Suprapubic skin (tissue), 4 donors: ENCODE measurements at regions not wholly inside any gene's neighbourhood (a gene's known extent, or its start where the extent isn't known, plus 50 kb on each side); places are given as distances from the start of the nearest gene placed in this dataset.

ENCODE experiments used
- DNase-seq, 2 donors: peaks; one replicate each; pipeline ENCODE4 v3.0.0-alpha.2; 2019; ENCODE audit warnings: low spot score in 2 of 2
- H3K27ac ChIP-seq: fragments of 200-600 bp; sonication (generic); one replicate; pipeline ENCODE4 v1.5.1; 2019
- H3K27me3 ChIP-seq: fragments of 200-600 bp; sonication (generic); one replicate; pipeline ENCODE4 v1.5.1; 2019
- H3K36me3 ChIP-seq: fragments of 200-600 bp; sonication (generic); one replicate; pipeline ENCODE4 v1.5.1; 2019
- H3K4me1 ChIP-seq: fragments of 200-600 bp; sonication (generic); one replicate; pipeline ENCODE4 v1.5.1; 2019
- H3K4me3 ChIP-seq: fragments of 200-600 bp; sonication (generic); one replicate; pipeline ENCODE4 v1.5.1; 2019; ENCODE audit warnings: mild to moderate bottlenecking
- H3K9me3 ChIP-seq: fragments of 200-600 bp; sonication (generic); one replicate; pipeline ENCODE4 v1.5.1; 2019
- EP300 ChIP-seq: sonication (generic); formaldehyde crosslinking; IDR thresholded peaks from one replicate; pipeline ENCODE4 v1.6.1; 2017; ENCODE audit warnings: antibody characterized with exemption
- POLR2A ChIP-seq, 2 donors: fragments of 450-650 bp; IDR thresholded peaks; one replicate each; pipeline ENCODE4 v1.6.1; 2017; ENCODE audit warnings: antibody characterized with exemption in 2 of 2, mild to moderate bottlenecking in 2 of 2, moderate library complexity in 2 of 2
- POLR2AphosphoS5 ChIP-seq, 3 donors: sonication (generic); formaldehyde crosslinking; IDR thresholded peaks; one replicate each; pipeline ENCODE4 v1.6.1; 2017; ENCODE audit warnings: antibody characterized with exemption in 3 of 3
- WGBS: methylation state at CpG from one replicate; pipeline ENCODE4 v1.1.5; 2018; 5-methylcytosine and 5-hydroxymethylcytosine counted together
- TF ChIP-seq, protein P1 (sequence below), 2 donors: fragments of 200-600 bp in 1 of 2; fragments of 450-650 bp in 1 of 2; sonication (generic) in 1 of 2; IDR thresholded peaks; one replicate each; pipeline ENCODE4 v1.5.1; 2016 to 2019; ENCODE audit warnings: antibody characterized with exemption in 2 of 2, mild to moderate bottlenecking in 1 of 2, moderate library complexity in 1 of 2

DNA sequence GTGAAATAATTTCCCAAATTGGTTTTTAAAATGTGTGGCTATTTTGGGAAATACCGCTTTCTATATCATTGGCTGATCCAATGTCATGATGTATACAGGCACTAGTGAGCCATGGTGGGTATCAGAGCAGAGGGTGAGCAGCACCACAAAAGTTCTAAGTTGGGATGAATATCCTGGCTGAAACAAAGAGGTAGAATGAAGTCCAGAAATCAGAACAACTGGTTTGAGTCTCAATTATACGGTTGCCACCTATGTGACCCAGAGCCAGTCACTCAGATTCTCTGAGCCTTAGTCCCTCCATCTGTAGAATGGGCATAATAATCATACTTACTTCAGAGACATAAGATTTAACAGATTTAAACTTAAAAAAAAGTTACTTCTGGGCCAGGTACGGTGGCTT, 172.3 kb downstream of the ZFP64 start:
- Histone ChIP-seq H3K27ac (no peak overlapping the region), H3K9me3 (no peaks in the 10 kb centered on the region), H3K27me3 (no peaks in the 10 kb centered on the region), H3K36me3 (no peaks in the 10 kb centered on the region), H3K4me3 (no peak overlapping the region), H3K4me1 (no peaks in the 10 kb centered on the region)
- WGBS, result 86% methylated on average over 3 of the region's 3 CpGs
- no peak for DNase-seq
- TF ChIP-seq POLR2A (IDR thresholded peaks at IDR 0.05) (no peak), POLR2AphosphoS5 (IDR thresholded peaks at IDR 0.05) (no peak), EP300 (no peak)
- TF ChIP-seq, protein P1, sequence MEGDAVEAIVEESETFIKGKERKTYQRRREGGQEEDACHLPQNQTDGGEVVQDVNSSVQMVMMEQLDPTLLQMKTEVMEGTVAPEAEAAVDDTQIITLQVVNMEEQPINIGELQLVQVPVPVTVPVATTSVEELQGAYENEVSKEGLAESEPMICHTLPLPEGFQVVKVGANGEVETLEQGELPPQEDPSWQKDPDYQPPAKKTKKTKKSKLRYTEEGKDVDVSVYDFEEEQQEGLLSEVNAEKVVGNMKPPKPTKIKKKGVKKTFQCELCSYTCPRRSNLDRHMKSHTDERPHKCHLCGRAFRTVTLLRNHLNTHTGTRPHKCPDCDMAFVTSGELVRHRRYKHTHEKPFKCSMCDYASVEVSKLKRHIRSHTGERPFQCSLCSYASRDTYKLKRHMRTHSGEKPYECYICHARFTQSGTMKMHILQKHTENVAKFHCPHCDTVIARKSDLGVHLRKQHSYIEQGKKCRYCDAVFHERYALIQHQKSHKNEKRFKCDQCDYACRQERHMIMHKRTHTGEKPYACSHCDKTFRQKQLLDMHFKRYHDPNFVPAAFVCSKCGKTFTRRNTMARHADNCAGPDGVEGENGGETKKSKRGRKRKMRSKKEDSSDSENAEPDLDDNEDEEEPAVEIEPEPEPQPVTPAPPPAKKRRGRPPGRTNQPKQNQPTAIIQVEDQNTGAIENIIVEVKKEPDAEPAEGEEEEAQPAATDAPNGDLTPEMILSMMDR (IDR thresholded peaks at IDR 0.05), result no peak

DNA sequence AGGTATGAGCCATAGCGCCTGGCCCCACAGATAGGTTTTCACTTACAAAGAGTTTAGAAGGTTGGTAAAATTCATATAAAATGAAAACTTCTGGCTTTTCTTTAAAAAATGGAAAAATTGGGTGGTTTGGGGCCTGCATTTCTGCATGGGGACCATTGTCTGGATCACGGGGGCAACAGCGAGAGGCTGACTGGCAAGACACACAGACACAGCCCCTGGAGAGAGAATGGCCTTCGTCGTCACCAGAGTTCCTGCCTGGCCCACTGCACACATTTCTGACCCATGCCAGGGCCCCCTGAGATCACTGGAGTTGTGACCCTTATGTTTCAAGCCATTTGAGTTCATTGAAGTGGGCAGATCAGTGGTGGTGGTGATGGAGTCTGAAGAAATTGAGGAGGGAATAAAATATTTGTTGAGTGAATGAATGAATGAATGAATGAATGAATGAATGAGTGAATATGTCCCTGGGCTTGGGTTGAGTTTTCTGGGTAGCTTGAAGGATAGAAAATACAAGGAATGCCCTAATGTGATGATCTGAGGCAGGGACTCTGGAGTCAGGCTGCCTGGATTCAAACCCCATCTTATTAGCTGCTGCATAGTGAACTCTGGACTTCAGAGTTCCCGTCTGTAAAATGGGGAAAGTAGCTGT, 173.8 kb downstream of the ZFP64 start:
- no peaks in the 10 kb centered on the region for H3K27me3 ChIP-seq
- no peak for DNase-seq
- WGBS, result 97% methylated on average over 6 of the region's 6 CpGs
- H3K4me1 ChIP-seq, result no peaks in the 10 kb centered on the region
- no peaks in the 10 kb centered on the region for H3K9me3 ChIP-seq
- H3K4me3 ChIP-seq, result no peak overlapping the region
- TF ChIP-seq, protein P1 (IDR thresholded peaks at IDR 0.05), result no peak
- TF ChIP-seq POLR2A (IDR thresholded peaks at IDR 0.05), result no peak
- TF ChIP-seq POLR2AphosphoS5 (IDR thresholded peaks at IDR 0.05), result no peak
- no peak for TF ChIP-seq EP300
- H3K27ac ChIP-seq, result no peak overlapping the region
- H3K36me3 ChIP-seq, result no peaks in the 10 kb centered on the region

DNA sequence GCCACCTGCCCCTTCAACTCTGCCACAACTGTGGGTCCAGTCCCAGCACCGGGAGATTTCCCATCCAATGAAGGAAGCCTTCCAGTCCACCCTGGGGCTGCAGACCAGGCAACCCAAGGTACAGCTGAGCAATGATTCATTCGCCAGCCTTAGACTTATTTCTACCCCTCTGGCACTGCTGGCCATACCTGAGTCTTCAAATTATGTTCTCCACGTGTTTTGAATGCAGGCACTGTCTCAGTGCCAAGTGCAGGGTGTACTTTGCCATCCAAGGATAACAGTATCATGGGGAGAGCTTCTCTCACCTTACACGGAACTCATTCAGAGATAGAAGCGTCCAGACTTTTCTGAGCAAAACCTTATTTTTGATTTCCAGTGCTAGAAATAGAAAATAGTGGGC, 175.6 kb downstream of the ZFP64 start:
- H3K4me3 ChIP-seq, result no peak overlapping the region
- H3K4me1 ChIP-seq, result no peaks in the 10 kb centered on the region
- no peaks in the 10 kb centered on the region for H3K27me3 ChIP-seq
- no peaks in the 10 kb centered on the region for H3K36me3 ChIP-seq
- H3K9me3 ChIP-seq, result peaks cover 6% of the 10 kb centered on the region
- no peak for TF ChIP-seq POLR2A (IDR thresholded peaks at IDR 0.05)
- no peak for TF ChIP-seq EP300
- TF ChIP-seq, protein P1 (IDR thresholded peaks at IDR 0.05), result no peak
- no peak for TF ChIP-seq POLR2AphosphoS5 (IDR thresholded peaks at IDR 0.05)
- H3K27ac ChIP-seq, result no peak overlapping the region
- WGBS, result 76% methylated on average over 5 of the region's 5 CpGs
- no peak for DNase-seq

DNA sequence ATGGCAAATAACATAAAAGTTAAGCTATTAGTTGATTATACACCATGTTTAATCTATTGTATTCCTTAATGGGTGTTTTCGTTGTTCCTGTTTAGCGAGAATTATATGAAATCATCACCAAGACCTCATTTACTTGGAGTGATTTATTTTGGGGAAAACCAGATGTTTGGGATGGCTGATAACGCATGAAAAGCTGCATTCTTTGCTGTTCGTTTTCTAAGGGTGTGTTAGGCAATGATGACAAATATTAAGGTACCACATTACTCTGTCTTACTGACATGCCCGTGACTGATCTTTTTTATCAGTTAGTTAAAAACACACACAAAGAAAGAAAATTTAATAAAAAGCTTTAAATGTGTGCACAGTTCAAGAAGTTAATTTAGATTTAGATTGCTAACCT, 176.4 kb downstream of the ZFP64 start:
- no peaks in the 10 kb centered on the region for H3K4me1 ChIP-seq
- H3K9me3 ChIP-seq, result peaks cover 7% of the 10 kb centered on the region
- no peaks in the 10 kb centered on the region for H3K36me3 ChIP-seq
- no peak overlapping the region for H3K27ac ChIP-seq
- DNase-seq, result no peak
- WGBS, result 75% methylated on average over 5 of the region's 5 CpGs
- TF ChIP-seq POLR2A (IDR thresholded peaks at IDR 0.05) (no peak), EP300 (no peak), POLR2AphosphoS5 (IDR thresholded peaks at IDR 0.05) (no peak)
- TF ChIP-seq, protein P1 (IDR thresholded peaks at IDR 0.05), result no peak
- H3K27me3 ChIP-seq, result no peaks in the 10 kb centered on the region
- H3K4me3 ChIP-seq, result no peak overlapping the region

DNA sequence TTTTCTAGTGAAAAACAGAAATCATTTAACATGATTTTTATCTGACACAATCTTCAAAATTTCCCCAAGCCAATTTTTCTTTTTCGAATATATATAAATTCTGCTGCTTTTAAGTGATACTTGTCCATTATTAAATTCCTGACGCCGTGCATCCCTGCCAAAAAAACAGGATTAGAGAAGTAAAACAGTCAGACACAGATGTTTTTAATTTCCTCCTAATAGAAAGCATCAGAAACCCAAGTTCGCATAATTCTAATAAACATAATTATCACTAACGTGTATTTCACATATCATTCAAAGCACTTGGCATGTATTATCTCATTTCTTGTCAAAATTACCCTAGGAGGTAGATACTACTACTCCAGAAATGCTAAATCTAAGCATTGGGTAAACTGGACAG, 179.5 kb downstream of the ZFP64 start:
- 43% methylated on average over 5 of the region's 5 CpGs for WGBS
- Histone ChIP-seq H3K27me3 (no peaks in the 10 kb centered on the region), H3K27ac (no peak overlapping the region), H3K9me3 (peaks cover 7% of the 10 kb centered on the region), H3K36me3 (no peaks in the 10 kb centered on the region), H3K4me1 (no peaks in the 10 kb centered on the region), H3K4me3 (no peak overlapping the region)
- TF ChIP-seq EP300 (no peak), POLR2AphosphoS5 (IDR thresholded peaks at IDR 0.05) (no peak), POLR2A (IDR thresholded peaks at IDR 0.05) (no peak)
- TF ChIP-seq, protein P1 (IDR thresholded peaks at IDR 0.05), result no peak
- DNase-seq, result no peak
